ENCODE measurements at regions not wholly inside any gene's neighbourhood (a gene's known extent, or its start where the extent isn't known, plus 50 kb on each side); places are given as distances from the start of the nearest gene placed in this dataset.

DNA sequence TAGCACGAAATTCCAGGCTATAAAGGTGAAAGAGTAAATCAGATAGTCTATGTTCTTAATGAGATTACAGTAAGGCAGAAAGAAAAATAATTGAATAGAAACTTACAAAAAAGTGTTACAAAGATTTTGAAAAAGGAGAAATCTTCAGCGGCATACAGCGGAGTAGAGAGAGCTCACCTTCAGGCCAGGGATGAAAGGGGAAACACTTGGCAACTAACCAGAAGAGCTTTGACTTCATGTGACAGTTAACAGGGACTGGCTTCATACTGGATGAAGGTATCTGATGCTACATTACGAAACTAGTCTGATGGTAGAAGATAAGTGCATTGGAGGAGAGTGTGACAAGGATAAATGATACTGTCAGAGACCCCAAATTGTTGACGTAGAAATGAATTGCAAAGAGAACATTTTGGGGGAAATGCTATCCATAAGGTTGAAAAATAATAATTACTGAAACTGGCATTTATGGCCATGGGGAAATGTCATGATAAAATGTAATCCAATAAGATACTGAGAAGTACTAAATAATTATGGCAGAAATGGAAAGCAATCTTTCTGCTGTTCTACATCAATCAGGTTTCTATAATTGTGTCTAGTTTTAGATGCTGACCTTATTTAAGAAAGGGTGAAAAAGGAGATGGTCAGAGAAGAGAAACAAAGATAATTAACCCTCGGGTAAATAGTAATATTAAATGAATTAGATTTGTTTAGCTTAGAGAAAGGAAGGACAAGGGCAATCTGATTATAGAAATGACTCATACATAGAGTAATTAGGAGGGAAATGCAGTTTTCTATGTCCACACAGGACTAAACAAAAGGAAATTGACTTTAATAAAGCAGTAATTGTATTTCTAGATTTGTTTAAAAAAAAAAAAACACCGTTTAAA lies 808.7 kb downstream of the NCAM2 start:
- WGBS, 2 donors = 78 to 80% methylated on average over 7 of the region's 7 CpGs
- ATAC-seq (ENCODE audit: insufficient read depth, low FRiP score) = no peak
- no peak for DNase-seq
- Histone ChIP-seq H3K36me3 (ENCODE audit: control insufficient read depth in 4 of 4, insufficient read depth in 4 of 4, low read length in 4 of 4) (no peaks in the 10 kb centered on the region), H3K9ac (ENCODE audit: insufficient read depth in 1 of 2, low read length in 2 of 2) (no peak overlapping the region), H3K4me3 (no peak overlapping the region), H3K27ac (ENCODE audit: low read depth in 1 of 2, low read length in 1 of 2) (no peak overlapping the region), H3K4me1 (ENCODE audit: control insufficient read depth in 5 of 5, insufficient read depth in 5 of 5, low read length in 5 of 5) (no peaks in the 10 kb centered on the region), H3K9me3 (ENCODE audit: control insufficient read depth in 4 of 4, insufficient read depth in 3 of 4, low read length in 3 of 4) (no peaks in the 10 kb centered on the region), H3K27me3 (ENCODE audit: control insufficient read depth in 3 of 3, insufficient read depth in 3 of 3, low read length in 2 of 3) (no peaks in the 10 kb centered on the region)
- TF ChIP-seq, protein P1, sequence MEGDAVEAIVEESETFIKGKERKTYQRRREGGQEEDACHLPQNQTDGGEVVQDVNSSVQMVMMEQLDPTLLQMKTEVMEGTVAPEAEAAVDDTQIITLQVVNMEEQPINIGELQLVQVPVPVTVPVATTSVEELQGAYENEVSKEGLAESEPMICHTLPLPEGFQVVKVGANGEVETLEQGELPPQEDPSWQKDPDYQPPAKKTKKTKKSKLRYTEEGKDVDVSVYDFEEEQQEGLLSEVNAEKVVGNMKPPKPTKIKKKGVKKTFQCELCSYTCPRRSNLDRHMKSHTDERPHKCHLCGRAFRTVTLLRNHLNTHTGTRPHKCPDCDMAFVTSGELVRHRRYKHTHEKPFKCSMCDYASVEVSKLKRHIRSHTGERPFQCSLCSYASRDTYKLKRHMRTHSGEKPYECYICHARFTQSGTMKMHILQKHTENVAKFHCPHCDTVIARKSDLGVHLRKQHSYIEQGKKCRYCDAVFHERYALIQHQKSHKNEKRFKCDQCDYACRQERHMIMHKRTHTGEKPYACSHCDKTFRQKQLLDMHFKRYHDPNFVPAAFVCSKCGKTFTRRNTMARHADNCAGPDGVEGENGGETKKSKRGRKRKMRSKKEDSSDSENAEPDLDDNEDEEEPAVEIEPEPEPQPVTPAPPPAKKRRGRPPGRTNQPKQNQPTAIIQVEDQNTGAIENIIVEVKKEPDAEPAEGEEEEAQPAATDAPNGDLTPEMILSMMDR (IDR thresholded peaks at IDR 0.05; ENCODE audit: control extremely low read depth, extremely low read depth) = no peak

DNA sequence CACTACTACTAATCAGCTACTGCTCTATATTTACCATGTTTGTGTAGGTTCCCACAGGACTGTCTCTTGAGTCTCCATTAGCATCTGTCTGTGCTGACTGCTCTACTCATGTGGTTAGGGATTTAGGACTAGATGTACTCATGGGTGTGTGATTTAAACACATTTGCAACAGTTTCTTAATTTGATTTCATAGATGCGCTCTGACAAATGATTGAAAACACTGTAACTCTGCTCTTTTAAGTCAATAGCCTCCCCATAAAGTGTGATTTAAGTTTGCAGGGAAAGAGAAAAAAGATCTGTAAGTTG lies 809.3 kb downstream of the NCAM2 start:
- H3K9ac ChIP-seq (ENCODE audit: insufficient read depth in 1 of 2, low read length in 2 of 2) = no peak overlapping the region
- no peaks in the 10 kb centered on the region for H3K9me3 ChIP-seq (ENCODE audit: control insufficient read depth in 4 of 4, insufficient read depth in 3 of 4, low read length in 3 of 4)
- H3K27ac ChIP-seq (ENCODE audit: low read depth in 1 of 2, low read length in 1 of 2) = no peak overlapping the region
- WGBS, 2 donors = 94 to 97% methylated on average over 1 of the region's 1 CpG
- H3K4me3 ChIP-seq = no peak overlapping the region
- H3K36me3 ChIP-seq (ENCODE audit: control insufficient read depth in 4 of 4, insufficient read depth in 4 of 4, low read length in 4 of 4) = no peaks in the 10 kb centered on the region
- TF ChIP-seq, protein P1 (IDR thresholded peaks at IDR 0.05; ENCODE audit: control extremely low read depth, extremely low read depth) = no peak
- ATAC-seq (ENCODE audit: insufficient read depth, low FRiP score) = no peak
- DNase-seq = no peak
- no peaks in the 10 kb centered on the region for H3K4me1 ChIP-seq (ENCODE audit: control insufficient read depth in 5 of 5, insufficient read depth in 5 of 5, low read length in 5 of 5)
- no peaks in the 10 kb centered on the region for H3K27me3 ChIP-seq (ENCODE audit: control insufficient read depth in 3 of 3, insufficient read depth in 3 of 3, low read length in 2 of 3)

DNA sequence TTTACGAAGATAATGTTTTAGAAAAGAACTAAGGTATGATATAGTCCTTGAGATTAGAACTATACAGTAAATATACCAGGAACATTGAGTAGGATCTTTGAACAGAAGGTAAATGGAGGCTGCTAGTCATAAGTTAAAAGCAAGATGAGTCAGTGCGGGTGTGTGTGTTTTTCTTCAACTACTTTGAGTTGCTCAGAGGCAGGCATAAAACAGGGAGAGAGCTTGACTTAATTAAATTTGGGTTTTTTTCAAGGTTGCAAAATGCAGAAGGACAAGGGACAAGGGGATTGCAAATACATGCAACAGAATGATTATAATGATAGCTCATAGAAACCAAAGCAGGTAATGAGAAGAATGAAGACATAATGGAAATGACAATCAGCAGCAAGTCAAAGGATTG lies 815.1 kb downstream of the NCAM2 start:
- ATAC-seq (ENCODE audit: insufficient read depth, low FRiP score) (no peak), DNase-seq (no peak)
- no peak overlapping the region for H3K9ac ChIP-seq (ENCODE audit: insufficient read depth in 1 of 2, low read length in 2 of 2)
- TF ChIP-seq, protein P1 (IDR thresholded peaks at IDR 0.05; ENCODE audit: control extremely low read depth, extremely low read depth) = no peak
- H3K9me3 ChIP-seq (ENCODE audit: control insufficient read depth in 4 of 4, insufficient read depth in 3 of 4, low read length in 3 of 4) = no peaks in the 10 kb centered on the region
- H3K27ac ChIP-seq (ENCODE audit: low read depth in 1 of 2, low read length in 1 of 2) = no peak overlapping the region
- H3K4me3 ChIP-seq = no peak overlapping the region
- no peaks in the 10 kb centered on the region for H3K27me3 ChIP-seq (ENCODE audit: control insufficient read depth in 3 of 3, insufficient read depth in 3 of 3, low read length in 2 of 3)
- no peaks in the 10 kb centered on the region for H3K36me3 ChIP-seq (ENCODE audit: control insufficient read depth in 4 of 4, insufficient read depth in 4 of 4, low read length in 4 of 4)
- no peaks in the 10 kb centered on the region for H3K4me1 ChIP-seq (ENCODE audit: control insufficient read depth in 5 of 5, insufficient read depth in 5 of 5, low read length in 5 of 5)
- 83 to 85% methylated on average over 2 of the region's 2 CpGs for WGBS, 2 donors

DNA sequence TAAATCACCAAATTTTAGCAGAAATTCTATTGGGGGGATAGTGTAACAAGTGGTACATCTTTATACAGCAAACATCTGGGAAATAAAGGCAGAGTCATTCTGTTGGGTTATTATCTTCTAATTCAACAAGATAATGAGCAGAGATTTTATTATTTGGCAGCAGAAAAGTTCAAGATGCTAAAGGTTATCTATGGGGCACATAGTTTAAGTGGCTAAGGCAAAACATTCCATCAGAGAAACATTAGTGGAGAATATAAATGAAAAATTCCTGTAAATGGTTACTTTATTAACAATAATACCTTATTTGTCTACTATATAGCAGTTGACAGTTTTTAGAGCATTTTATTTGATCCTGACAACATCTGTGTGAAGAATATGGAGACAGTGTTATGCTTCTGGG lies 815.7 kb downstream of the NCAM2 start:
- DNase-seq (peak in 2 of 3 donors; percentile 1 to 7), ATAC-seq (ENCODE audit: insufficient read depth, low FRiP score) (no peak)
- no peak overlapping the region for H3K9ac ChIP-seq (ENCODE audit: insufficient read depth in 1 of 2, low read length in 2 of 2)
- no peak overlapping the region for H3K4me3 ChIP-seq
- no peak overlapping the region for H3K27ac ChIP-seq (ENCODE audit: low read depth in 1 of 2, low read length in 1 of 2)
- TF ChIP-seq, protein P1 (IDR thresholded peaks at IDR 0.05; ENCODE audit: control extremely low read depth, extremely low read depth) = no peak
- no peaks in the 10 kb centered on the region for H3K4me1 ChIP-seq (ENCODE audit: control insufficient read depth in 5 of 5, insufficient read depth in 5 of 5, low read length in 5 of 5)
- H3K36me3 ChIP-seq (ENCODE audit: control insufficient read depth in 4 of 4, insufficient read depth in 4 of 4, low read length in 4 of 4) = no peaks in the 10 kb centered on the region
- H3K27me3 ChIP-seq (ENCODE audit: control insufficient read depth in 3 of 3, insufficient read depth in 3 of 3, low read length in 2 of 3) = no peaks in the 10 kb centered on the region
- H3K9me3 ChIP-seq (ENCODE audit: control insufficient read depth in 4 of 4, insufficient read depth in 3 of 4, low read length in 3 of 4) = no peaks in the 10 kb centered on the region

All from lung (tissue), 11 donors.